ENCODE measurements at regions not wholly inside any gene's neighbourhood (a gene's known extent, or its start where the extent isn't known, plus 50 kb on each side); places are given as distances from the start of the nearest gene placed in this dataset.

DNA sequence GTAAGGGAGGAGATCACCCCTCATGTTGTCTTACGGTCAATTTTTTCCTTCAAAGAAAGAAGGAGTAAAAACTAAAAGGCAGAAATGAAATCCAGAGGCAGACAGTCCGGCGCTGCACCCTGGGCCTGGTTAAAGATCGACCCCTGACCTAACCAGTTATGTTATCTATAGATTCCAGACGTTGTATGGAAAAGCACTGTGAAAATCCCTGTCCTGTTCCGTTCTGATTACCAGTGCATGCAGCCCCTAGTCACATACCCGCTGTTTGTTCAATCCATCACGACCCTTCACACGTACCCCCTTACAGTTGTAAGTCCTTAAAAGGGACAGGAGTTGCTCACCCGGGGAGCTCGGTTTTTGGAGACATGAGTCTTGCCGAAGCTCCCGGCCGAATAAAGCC, 105.6 kb upstream of the JADE1 start:
- FAIRE-seq (no peak), DNase-seq (ENCODE audit: low read depth) (no peak)
- no peaks in the 10 kb centered on the region for H3K27me3 ChIP-seq (ENCODE audit: control insufficient read depth, insufficient read depth, low read length)
- H3K36me3 ChIP-seq (ENCODE audit: control insufficient read depth, insufficient read depth, low read length), result no peaks in the 10 kb centered on the region
- TF ChIP-seq, protein P1, sequence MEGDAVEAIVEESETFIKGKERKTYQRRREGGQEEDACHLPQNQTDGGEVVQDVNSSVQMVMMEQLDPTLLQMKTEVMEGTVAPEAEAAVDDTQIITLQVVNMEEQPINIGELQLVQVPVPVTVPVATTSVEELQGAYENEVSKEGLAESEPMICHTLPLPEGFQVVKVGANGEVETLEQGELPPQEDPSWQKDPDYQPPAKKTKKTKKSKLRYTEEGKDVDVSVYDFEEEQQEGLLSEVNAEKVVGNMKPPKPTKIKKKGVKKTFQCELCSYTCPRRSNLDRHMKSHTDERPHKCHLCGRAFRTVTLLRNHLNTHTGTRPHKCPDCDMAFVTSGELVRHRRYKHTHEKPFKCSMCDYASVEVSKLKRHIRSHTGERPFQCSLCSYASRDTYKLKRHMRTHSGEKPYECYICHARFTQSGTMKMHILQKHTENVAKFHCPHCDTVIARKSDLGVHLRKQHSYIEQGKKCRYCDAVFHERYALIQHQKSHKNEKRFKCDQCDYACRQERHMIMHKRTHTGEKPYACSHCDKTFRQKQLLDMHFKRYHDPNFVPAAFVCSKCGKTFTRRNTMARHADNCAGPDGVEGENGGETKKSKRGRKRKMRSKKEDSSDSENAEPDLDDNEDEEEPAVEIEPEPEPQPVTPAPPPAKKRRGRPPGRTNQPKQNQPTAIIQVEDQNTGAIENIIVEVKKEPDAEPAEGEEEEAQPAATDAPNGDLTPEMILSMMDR (IDR thresholded peaks at IDR 0.05; ENCODE audit: insufficient read depth, low read length, severe bottlenecking), result no peak
- H3K4me3 ChIP-seq (ENCODE audit: low read depth, low read length), result no peak overlapping the region

DNA sequence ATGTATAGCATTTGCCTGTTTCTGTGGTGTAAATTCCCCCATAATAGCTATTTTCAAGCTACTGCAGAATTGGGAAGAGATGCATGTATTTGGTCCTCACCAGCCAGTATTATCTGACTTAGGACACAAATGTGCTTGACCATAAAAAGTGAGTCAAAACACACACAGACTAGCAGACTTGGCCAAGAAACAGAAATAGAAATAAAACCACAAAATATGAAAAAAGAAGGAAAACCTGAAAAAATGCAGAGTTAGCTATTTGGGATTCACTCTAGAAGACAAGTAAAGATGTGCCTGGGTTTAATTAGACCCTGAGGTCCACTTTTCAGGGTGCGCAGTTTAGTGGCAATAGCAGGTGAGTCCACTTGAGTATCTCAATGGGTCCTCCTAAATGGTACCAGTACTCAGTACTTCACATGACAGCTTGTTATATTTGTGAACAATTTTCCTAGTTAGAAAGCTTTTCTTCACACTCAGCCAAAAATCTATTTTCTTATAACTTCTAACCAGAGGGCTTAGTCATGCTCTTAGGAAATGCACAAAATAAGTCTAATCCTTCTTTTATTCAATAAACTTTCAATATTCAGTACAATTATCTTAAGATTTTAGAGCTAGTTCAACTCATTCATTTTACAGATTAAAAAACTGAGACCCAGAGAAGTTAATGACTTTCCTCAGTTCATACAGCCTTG, 108.7 kb upstream of the JADE1 start:
- Histone ChIP-seq H3K27me3 (ENCODE audit: control insufficient read depth, insufficient read depth, low read length) (no peaks in the 10 kb centered on the region), H3K4me3 (ENCODE audit: low read depth, low read length) (no peak overlapping the region), H3K36me3 (ENCODE audit: control insufficient read depth, insufficient read depth, low read length) (no peaks in the 10 kb centered on the region)
- TF ChIP-seq, protein P1 (IDR thresholded peaks at IDR 0.05; ENCODE audit: insufficient read depth, low read length, severe bottlenecking), result no peak
- no peak for FAIRE-seq
- no peak for DNase-seq (ENCODE audit: low read depth)

DNA sequence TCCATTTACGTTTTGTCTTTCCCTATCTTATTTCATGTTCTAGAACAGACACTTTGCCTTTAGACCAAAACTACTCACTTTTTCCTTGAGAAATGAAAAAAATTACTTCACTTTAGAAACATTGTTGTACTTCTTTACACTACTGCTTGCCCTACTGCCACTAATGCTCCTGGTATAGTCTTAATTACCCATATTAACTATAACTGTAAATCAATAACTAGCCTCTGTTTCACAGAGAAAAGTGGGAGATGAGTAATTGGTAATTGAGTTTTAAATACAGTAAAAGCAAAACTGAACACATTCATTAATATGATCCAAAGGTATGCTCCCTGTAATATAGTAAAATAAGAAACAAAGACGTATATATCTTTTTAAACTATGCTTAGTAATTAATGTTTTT, 111.1 kb upstream of the JADE1 start:
- FAIRE-seq (no peak), DNase-seq (ENCODE audit: low read depth) (no peak)
- TF ChIP-seq, protein P1 (IDR thresholded peaks at IDR 0.05; ENCODE audit: insufficient read depth, low read length, severe bottlenecking), result no peak
- no peak overlapping the region for H3K4me3 ChIP-seq (ENCODE audit: low read depth, low read length)
- H3K36me3 ChIP-seq (ENCODE audit: control insufficient read depth, insufficient read depth, low read length), result no peaks in the 10 kb centered on the region
- no peaks in the 10 kb centered on the region for H3K27me3 ChIP-seq (ENCODE audit: control insufficient read depth, insufficient read depth, low read length)

DNA sequence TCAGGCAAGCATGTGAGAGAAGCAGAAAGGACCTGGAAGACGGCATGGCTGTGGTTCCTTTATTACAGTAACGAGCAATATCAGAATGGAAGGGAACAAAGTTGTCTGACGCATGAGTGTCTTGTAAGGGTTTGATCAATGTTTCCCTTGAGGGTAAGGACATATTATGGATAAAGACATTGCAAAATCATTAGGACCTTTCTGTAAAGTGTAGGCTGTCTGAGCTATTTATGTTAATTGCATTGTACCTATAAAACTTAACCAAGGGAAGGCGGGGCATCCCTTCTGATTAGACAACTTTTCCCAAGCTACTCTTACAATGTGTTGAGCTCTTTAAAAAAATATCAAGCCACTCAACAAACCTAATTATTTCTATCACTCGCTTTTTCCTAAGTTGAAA, 112.2 kb upstream of the JADE1 start:
- H3K27me3 ChIP-seq (ENCODE audit: control insufficient read depth, insufficient read depth, low read length), result no peaks in the 10 kb centered on the region
- no peak for FAIRE-seq
- H3K36me3 ChIP-seq (ENCODE audit: control insufficient read depth, insufficient read depth, low read length), result no peaks in the 10 kb centered on the region
- H3K4me3 ChIP-seq (ENCODE audit: low read depth, low read length), result no peak overlapping the region
- TF ChIP-seq, protein P1 (IDR thresholded peaks at IDR 0.05; ENCODE audit: insufficient read depth, low read length, severe bottlenecking), result no peak
- DNase-seq (ENCODE audit: low read depth), result no peak

DNA sequence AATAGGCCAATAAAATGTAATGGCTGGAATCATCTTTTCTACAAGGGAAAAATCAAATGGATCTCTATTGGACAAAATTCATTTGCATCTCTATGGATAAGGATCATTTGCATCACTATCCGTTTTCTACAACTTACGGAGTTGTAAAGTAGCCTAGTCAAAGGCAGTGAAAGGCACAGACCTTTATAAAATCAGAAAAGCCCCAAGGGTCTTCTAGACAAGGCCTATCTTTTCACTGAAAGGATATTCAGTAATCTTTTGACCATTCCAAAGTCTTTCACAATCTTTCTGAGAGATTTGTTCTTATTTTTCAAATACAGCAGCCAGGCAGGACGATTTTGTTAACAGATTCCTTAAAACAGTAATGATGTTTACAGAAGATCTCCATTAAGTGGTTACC, 119.5 kb upstream of the JADE1 start:
- DNase-seq (ENCODE audit: low read depth) (no peak), FAIRE-seq (no peak)
- H3K36me3 ChIP-seq (ENCODE audit: control insufficient read depth, insufficient read depth, low read length), result no peaks in the 10 kb centered on the region
- no peak overlapping the region for H3K4me3 ChIP-seq (ENCODE audit: low read depth, low read length)
- no peaks in the 10 kb centered on the region for H3K27me3 ChIP-seq (ENCODE audit: control insufficient read depth, insufficient read depth, low read length)
- TF ChIP-seq, protein P1 (IDR thresholded peaks at IDR 0.05; ENCODE audit: insufficient read depth, low read length, severe bottlenecking), result no peak

DNA sequence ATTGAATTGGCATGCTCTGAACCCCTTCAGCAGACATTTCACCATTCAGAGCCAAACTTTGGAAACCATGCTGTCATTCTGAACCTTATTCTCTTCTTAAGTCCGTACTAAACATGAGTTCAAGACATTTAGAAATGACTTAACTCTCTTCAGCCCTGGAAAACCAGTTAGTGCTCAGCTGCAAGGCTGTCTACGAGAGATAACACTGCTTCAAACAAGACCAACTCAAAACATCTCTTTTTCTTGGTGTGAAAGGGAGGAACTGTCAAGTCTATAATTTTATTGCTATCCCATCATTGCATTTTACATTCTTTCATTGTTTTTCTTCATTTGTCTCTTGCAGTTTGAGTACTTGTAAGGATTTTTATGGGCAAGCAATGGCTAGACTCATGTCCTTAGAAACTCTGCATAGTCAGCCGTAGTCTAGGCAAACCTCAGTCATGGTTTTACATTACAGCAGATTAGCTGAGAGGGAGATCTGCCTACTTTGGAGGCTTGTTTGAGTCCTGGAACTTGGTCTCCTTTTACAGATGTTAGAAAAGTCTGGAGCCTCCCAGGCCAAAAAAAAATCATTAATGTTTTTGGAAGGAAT, 120.6 kb upstream of the JADE1 start:
- no peak for DNase-seq (ENCODE audit: low read depth)
- TF ChIP-seq, protein P1 (IDR thresholded peaks at IDR 0.05; ENCODE audit: insufficient read depth, low read length, severe bottlenecking), result no peak
- Histone ChIP-seq H3K4me3 (ENCODE audit: low read depth, low read length) (no peak overlapping the region), H3K27me3 (ENCODE audit: control insufficient read depth, insufficient read depth, low read length) (no peaks in the 10 kb centered on the region), H3K36me3 (ENCODE audit: control insufficient read depth, insufficient read depth, low read length) (no peaks in the 10 kb centered on the region)
- no peak for FAIRE-seq

All from bronchial epithelial cell (primary cell).